Forelimb muscle (tissue), 1 donor: ENCODE measurements at regions not wholly inside any gene's neighbourhood (a gene's known extent, or its start where the extent isn't known, plus 50 kb on each side); places are given as distances from the start of the nearest gene placed in this dataset.

ENCODE experiments used
- DNase-seq: peaks from one replicate; pipeline ENCODE4 v3.0.0-alpha.2; 2013; ENCODE audit warnings: low read depth

DNA sequence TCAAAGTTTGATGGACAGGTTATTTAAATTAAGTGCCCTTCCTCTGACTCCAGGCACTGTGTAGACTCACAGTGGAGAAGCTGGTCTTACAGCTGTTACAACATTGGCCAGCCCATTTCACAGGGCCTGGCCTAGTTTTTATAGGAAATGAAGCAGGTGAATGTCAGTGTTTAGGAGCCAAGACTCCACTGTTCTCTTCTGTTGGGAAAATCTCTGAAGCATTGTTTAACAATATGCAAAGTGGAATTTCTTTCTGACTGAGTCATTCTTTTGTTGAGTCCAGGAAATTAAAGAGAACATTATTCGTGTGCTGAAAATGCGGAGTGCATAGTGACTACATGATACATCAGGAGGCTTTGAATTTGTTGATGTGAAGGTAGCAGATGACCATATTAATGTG lies 64.7 kb downstream of the ARRDC4 start:
- DNase-seq: no peak

DNA sequence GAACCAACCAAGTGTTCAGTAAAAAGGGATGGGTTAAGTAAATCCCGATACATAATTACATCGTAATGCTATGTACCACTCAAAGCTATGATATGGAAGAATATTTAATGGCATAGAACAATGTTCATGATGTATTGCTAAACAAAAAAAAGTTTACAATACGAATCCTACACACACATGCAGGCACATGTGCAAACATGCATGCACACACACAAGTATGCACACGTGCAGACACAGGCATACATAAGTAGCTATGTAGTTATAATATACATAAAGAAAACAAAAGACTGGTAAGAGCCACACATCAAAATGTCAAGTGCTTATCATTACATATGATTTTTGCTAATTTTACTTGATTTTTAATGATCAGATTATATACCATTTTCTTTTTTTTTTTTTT lies 74.2 kb downstream of the ARRDC4 start:
- no peak for DNase-seq

GRCh38 chr15:98035134-98035533 lies 74.6 kb downstream of the ARRDC4 start:
- no peak for DNase-seq

- DNase-seq: no peak
These were observed 75.1 kb downstream of the ARRDC4 start for GRCh38 chr15:98035577-98036010.

DNA sequence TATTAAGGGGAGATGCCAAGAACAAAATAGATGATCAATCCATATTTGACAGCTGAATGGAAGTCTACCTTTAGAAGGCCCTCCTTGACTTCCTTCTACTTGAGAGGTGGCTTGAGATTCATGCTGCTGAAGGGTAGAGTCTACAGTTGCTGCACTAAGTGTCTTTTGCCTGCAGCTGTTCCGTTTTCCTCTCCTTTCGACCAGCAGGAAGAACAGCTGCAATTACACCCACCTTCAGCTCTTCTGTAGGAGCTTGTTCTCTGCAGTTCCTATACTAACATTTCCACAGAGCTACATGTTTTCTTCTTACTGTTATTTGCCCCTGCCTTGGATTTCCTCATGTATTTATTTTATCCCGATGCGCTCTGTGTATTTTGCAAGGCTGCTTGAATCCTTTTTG lies 79.1 kb downstream of the ARRDC4 start:
- no peak for DNase-seq

- no peak for DNase-seq
These were observed 79.6 kb downstream of the ARRDC4 start for GRCh38 chr15:98040146-98040545.

DNA sequence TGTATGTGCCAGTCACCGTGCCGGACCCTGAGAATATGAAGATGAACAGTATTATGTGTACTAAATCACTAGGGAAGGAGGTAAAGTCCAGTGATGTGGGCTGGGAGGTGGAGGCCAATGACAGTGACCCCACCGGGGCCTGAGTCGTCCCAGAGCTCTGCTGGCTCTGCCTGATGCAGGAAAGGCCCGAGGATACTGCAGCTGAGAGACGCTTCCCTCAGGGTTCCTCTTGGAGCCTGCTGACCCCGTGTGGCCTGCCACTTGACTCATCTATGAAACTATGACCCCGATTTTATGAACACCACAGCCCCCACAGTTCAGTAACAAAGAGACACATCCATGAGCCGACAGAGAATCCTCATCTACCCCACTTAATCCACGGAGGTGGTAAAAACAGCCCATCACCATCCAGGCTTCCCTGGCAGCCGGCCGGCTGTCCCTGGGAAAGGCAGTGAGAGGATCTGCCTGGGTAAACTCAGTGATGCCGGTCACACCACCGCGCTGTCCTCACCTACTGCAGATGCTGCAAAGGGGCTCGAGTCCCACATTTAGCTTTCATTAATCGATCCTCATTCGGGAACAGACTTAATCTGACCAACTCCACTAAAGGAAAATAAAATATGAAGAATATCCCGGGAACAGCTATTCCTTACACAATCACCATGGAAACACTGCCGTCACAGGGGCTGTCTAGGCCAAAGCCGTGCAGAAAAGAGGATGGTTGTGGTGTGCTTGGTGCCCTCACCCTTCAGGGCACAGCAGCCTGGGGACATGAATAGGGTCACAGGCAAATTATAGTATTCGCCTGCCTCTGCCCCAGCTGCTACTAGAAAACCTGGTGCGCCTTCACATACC lies 82.9 kb downstream of the ARRDC4 start:
- DNase-seq: no peak

DNA sequence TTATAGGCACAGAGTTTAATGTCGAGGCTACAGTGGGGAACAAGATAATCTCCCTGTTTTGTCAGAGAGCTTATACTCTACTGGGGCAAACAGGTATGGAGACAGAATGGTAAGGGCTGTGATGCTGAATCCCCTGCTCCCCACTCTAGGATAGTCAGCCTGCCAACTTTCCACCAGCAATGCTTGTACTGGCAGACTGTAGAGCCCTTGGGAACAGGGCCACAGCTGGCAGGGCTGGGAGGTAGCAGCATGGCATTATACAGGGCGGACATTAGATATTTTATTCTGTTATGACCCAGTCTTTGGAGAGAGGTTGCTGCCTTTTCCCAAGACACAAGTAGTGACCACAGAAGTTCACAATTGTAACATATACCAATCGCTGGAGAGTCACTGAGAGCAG lies 91.2 kb downstream of the ARRDC4 start:
- no peak for DNase-seq

- no peak for DNase-seq
These were observed 97.0 kb downstream of the ARRDC4 start for GRCh38 chr15:98057453-98057852.

DNA sequence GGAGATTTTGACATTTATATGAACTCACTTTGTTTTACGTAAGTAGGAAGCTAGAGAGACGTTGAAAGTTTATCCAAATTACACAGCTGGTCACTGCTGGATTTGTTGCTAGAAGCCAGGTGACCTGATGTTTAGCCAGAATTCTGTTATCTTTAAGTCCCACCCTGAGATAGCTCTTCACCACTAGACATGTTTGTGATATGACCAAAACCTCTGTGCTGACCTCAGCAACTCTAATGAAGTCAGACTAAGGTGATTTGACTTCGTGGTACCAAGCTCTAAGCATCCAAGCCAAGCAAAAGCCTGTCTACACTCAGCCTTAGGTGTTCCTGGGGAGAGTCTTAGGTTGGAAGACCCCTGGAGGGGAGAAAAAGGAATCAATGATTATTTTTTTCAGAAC lies 102.4 kb downstream of the ARRDC4 start:
- DNase-seq: no peak

DNA sequence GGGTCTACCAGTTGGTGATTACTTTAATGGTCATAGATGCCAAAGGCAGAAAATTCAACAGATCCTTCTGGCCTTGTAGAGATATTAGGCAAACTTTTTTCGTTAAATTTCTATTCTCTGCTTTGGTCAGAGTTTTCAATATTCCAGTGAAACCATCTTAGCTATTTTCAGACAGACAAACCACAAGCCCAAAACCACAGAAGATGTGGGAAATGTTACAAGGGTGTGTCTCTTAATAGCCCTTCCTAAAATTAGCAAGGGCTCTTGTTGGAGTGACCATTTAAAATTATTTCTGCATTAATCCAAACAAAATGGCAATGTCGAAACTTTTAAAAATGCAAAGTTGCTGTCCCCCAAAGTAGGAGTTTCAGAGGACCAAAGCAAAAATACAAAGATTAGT lies 102.8 kb downstream of the ARRDC4 start:
- no peak for DNase-seq

DNA sequence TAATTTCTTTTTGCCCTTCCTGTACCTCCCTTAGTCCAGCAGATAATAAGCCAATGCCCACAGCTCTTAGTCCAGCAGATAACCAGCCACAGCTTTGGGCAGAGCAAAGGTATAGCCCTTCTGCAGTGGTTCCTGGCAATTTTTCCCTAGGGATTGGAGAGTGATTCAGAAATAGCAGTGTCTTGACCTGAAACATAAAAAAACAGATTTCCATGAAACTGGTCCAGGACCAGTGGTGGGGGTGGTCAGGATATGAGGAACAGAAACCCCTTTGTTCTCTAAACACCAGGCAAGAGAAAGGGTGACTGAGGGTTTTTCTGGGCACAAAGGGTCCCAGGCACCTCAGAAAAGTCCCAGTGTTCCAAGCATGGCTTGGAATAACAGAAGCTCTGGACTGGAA lies 103.4 kb downstream of the ARRDC4 start:
- DNase-seq: no peak

GRCh38 chr15:98067339-98067738 lies 106.8 kb downstream of the ARRDC4 start:
- DNase-seq: no peak

GRCh38 chr15:98069256-98069655 lies 108.8 kb downstream of the ARRDC4 start:
- DNase-seq: no peak

GRCh38 chr15:98070137-98070536 lies 109.6 kb downstream of the ARRDC4 start:
- no peak for DNase-seq

- no peak for DNase-seq
These were observed 111.3 kb downstream of the ARRDC4 start for GRCh38 chr15:98071786-98072185.

- no peak for DNase-seq
These were observed 114.9 kb downstream of the ARRDC4 start for GRCh38 chr15:98075441-98075840.

DNA sequence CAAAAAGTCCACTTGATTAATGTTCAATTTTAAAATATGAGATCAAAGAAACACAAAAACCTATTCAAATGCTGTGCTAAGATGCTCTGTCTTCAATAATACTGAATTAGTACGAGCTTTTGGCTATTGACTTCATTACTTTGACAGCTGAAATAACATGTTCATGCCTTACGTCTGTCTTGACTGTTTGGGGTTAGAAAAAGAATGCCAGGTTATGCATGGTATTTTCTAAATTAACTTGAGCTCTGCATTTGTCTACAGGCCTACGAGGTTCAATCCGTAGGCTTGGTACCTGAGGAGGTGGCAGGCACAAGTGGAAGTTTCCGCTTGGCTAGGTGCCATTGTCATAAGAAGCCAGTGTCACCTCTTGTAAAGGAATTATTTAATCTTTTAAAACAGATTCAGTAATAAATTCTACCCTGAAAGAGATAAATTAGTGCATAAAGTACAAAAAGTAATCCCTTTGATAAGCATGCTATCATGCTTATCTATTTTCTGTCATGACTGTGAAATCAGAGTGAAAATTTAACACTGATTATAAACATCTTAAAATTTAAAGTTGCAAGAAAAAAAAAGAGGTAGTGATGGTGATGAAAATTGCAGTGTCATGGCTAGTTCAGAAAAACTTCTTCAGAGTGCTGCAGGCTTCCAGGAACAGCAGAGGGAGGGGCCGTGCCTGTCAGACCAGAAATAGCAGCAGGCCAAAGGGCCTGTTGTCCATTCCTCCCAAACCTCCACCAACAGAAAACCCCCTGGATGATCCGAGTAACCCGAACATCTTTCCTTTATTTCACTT lies 115.7 kb downstream of the ARRDC4 start:
- DNase-seq: no peak

- DNase-seq: no peak
These were observed 116.7 kb downstream of the ARRDC4 start for GRCh38 chr15:98077186-98077585.

DNA sequence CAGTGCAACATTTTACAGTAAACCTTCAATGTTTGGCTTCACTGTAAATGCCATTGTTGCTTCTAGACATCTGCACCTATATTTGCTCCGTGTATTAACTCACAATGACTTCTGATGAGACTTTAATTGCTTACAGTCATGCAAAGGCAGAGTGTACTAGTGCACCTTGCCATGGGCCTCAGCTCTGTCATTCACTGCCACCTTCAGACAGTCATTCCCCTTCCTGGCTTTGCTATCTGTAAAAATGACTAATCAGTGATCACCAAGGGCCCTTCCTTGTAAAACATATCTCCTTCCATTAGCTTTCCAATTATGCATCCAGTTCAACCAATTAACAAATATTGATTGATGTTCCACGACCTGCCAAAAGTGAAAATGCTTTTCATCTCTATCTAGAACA lies 120.3 kb downstream of the ARRDC4 start:
- DNase-seq: no peak

- no peak for DNase-seq
These were observed 122.9 kb downstream of the ARRDC4 start for GRCh38 chr15:98083203-98083910.

GRCh38 chr15:98085003-98085639 lies 124.6 kb downstream of the ARRDC4 start:
- peak; percentile 45 for DNase-seq
